ENCODE measurements at regions not wholly inside any gene's neighbourhood (a gene's known extent, or its start where the extent isn't known, plus 50 kb on each side); places are given as distances from the start of the nearest gene placed in this dataset.

DNA sequence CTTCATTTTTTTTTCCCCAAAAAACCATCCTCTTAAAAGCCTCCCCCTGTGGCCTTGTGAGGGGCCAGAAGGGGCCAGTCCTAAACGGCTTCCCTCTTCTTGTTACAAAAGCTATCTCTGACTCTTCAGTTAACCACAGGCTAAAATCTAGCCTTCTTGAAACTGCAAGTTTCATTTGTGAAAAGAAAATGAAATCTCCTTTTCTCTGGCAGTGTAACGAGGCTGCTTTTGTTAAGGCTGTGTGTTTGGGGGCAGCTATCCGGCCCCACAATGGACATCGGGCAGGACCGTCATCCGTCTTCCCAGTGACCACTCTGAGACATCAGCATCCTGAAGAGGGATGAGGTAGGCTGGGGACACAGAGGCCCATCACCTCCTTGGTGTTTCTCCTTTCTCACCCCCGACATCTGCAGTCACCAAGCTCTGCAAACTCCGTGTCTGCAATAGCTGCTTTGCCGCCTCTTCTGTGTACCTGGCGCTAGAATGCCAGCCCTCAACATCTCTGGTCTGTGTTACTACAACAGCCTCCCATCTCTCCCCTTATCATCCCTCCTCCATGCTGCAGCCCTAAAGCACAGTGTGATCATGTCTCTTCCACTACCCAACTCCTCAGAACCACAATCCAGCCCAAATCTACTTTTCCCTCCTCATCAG lies 94.0 kb downstream of the RCN1 start:
- no peak overlapping the region for H3K4me3 ChIP-seq (ENCODE audit: low read depth, low read length)
- no peak overlapping the region for H3K27ac ChIP-seq (ENCODE audit: low read depth, low read length)
- DNase-seq (ENCODE audit: low read depth, low spot score), result no peak
- peaks cover 30% of the 10 kb centered on the region for H3K27me3 ChIP-seq (ENCODE audit: control insufficient read depth, insufficient read depth, low read length)
- TF ChIP-seq, protein P1, sequence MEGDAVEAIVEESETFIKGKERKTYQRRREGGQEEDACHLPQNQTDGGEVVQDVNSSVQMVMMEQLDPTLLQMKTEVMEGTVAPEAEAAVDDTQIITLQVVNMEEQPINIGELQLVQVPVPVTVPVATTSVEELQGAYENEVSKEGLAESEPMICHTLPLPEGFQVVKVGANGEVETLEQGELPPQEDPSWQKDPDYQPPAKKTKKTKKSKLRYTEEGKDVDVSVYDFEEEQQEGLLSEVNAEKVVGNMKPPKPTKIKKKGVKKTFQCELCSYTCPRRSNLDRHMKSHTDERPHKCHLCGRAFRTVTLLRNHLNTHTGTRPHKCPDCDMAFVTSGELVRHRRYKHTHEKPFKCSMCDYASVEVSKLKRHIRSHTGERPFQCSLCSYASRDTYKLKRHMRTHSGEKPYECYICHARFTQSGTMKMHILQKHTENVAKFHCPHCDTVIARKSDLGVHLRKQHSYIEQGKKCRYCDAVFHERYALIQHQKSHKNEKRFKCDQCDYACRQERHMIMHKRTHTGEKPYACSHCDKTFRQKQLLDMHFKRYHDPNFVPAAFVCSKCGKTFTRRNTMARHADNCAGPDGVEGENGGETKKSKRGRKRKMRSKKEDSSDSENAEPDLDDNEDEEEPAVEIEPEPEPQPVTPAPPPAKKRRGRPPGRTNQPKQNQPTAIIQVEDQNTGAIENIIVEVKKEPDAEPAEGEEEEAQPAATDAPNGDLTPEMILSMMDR (IDR thresholded peaks at IDR 0.05; ENCODE audit: low read depth, low read length), result no peak
- CTCF ChIA-PET, result interaction anchor here (1.5 kb wide), 1 partner anchor 10 kb away, joined by 7 read pairs; no protein-coding TSS in a partner anchor
- H3K9me3 ChIP-seq (ENCODE audit: control insufficient read depth, insufficient read depth, low read length), result no peaks in the 10 kb centered on the region
- POLR2A ChIA-PET, result no interaction called here

DNA sequence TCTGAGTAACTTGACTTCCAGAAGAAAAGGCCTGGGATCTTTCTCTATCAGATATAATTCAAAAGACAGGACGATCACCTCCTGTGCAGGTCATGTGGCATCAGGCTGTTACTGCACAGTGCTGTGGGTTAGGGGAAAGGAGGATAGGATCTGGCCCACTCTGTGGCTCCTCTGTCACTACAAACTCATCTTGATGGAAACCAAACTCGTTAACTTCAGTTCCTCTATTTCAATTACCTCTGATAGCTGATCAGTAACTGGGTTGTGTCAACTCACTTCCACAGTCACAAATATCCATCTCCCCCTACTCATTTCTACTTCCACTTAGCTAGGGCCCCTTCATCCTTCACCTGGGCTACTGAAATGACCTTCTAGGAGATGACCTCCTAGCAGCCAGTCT lies 95.2 kb downstream of the RCN1 start:
- no peak for DNase-seq (ENCODE audit: low read depth, low spot score)
- ChIA-PET CTCF (no interaction called here), POLR2A (no interaction called here)
- Histone ChIP-seq H3K27ac (ENCODE audit: low read depth, low read length) (no peak overlapping the region), H3K27me3 (ENCODE audit: control insufficient read depth, insufficient read depth, low read length) (peaks cover 26% of the 10 kb centered on the region), H3K4me3 (ENCODE audit: low read depth, low read length) (no peak overlapping the region), H3K9me3 (ENCODE audit: control insufficient read depth, insufficient read depth, low read length) (no peaks in the 10 kb centered on the region)
- TF ChIP-seq, protein P1 (IDR thresholded peaks at IDR 0.05; ENCODE audit: low read depth, low read length), result no peak

DNA sequence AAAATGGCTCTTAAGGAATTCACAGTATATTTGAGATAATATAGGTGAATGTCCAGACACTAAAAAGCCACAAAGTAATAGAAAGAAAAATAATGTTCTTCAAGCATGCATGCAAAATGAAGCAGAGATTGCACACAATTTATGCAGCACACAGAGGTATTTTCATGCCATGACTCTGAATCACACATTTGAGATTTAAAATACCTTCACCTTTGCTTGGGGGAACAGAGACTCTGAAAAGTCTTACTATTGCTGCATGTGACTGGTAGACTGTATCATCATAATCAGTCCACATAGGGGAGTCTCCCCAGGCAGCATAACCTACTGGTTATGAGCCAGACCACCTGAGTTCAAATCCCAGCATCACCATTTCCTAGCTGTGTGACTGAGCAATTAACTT lies 96.2 kb downstream of the RCN1 start:
- Histone ChIP-seq H3K4me3 (ENCODE audit: low read depth, low read length) (no peak overlapping the region), H3K27ac (ENCODE audit: low read depth, low read length) (no peak overlapping the region), H3K27me3 (ENCODE audit: control insufficient read depth, insufficient read depth, low read length) (peaks cover 29% of the 10 kb centered on the region), H3K9me3 (ENCODE audit: control insufficient read depth, insufficient read depth, low read length) (no peaks in the 10 kb centered on the region)
- ChIA-PET POLR2A (no interaction called here), CTCF (no interaction called here)
- TF ChIP-seq, protein P1 (IDR thresholded peaks at IDR 0.05; ENCODE audit: low read depth, low read length), result no peak
- DNase-seq (ENCODE audit: low read depth, low spot score), result no peak

DNA sequence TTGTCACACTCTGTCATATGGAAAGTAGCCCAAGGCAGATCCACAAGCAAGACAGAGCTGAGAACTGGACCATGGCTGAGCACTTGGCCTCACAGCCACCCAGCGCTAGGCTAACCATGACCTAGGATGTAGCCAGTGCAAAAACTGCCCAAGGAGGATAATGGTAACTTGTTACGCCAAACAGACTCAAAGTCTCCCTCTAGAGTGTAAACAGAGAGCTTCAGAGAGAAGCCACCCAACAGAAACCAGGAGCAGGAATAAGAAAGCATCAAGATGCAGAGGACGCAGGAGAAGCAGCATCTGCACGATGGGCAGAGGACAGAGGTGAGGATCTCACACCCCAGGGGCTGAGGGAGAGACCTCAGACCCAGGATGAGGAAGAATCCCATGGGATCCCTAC lies 97.9 kb downstream of the RCN1 start:
- DNase-seq (ENCODE audit: low read depth, low spot score), result no peak
- POLR2A ChIA-PET, result interaction anchor here (0.6 kb wide), 1 partner anchor 244 kb away, joined by 5 read pairs; no protein-coding TSS in a partner anchor
- Histone ChIP-seq H3K4me3 (ENCODE audit: low read depth, low read length) (no peak overlapping the region), H3K27me3 (ENCODE audit: control insufficient read depth, insufficient read depth, low read length) (peaks cover 16% of the 10 kb centered on the region), H3K27ac (ENCODE audit: low read depth, low read length) (no peak overlapping the region), H3K9me3 (ENCODE audit: control insufficient read depth, insufficient read depth, low read length) (no peaks in the 10 kb centered on the region)
- CTCF ChIA-PET, result interaction anchor here (1.8 kb wide), 1 partner anchor 12 kb away, joined by 11 read pairs; no protein-coding TSS in a partner anchor
- TF ChIP-seq, protein P1 (IDR thresholded peaks at IDR 0.05; ENCODE audit: low read depth, low read length), result no peak

DNA sequence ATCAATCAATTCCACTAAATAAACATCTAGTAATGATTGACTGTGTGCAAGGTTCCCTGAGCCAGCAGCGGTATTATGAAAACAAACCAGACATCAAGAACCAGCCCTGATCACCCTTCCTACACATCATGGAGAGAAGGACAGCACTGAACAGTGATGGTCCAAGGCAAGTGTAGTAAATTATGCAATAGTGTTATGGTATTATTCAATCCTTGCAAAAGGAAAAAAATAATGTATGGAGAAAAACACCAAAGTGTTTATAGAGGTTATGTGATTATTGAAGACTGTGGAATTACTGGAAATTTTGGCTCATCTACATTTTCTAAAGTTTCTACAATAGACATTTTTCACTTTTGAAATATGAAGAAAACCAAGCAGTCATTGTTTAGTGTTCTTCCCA lies 105.3 kb downstream of the RCN1 start:
- CTCF ChIA-PET, result interaction anchor here (1.6 kb wide), 1 partner anchor 20 kb away, joined by 7 read pairs; no protein-coding TSS in a partner anchor
- no peak overlapping the region for H3K4me3 ChIP-seq (ENCODE audit: low read depth, low read length)
- H3K9me3 ChIP-seq (ENCODE audit: control insufficient read depth, insufficient read depth, low read length), result no peaks in the 10 kb centered on the region
- TF ChIP-seq, protein P1 (IDR thresholded peaks at IDR 0.05; ENCODE audit: low read depth, low read length), result no peak
- POLR2A ChIA-PET, result no interaction called here
- H3K27ac ChIP-seq (ENCODE audit: low read depth, low read length), result no peak overlapping the region
- no peak for DNase-seq (ENCODE audit: low read depth, low spot score)
- H3K27me3 ChIP-seq (ENCODE audit: control insufficient read depth, insufficient read depth, low read length), result peaks cover 5% of the 10 kb centered on the region
